ENCODE measurements at regions not wholly inside any gene's neighbourhood (a gene's known extent, or its start where the extent isn't known, plus 50 kb on each side); places are given as distances from the start of the nearest gene placed in this dataset.

DNA sequence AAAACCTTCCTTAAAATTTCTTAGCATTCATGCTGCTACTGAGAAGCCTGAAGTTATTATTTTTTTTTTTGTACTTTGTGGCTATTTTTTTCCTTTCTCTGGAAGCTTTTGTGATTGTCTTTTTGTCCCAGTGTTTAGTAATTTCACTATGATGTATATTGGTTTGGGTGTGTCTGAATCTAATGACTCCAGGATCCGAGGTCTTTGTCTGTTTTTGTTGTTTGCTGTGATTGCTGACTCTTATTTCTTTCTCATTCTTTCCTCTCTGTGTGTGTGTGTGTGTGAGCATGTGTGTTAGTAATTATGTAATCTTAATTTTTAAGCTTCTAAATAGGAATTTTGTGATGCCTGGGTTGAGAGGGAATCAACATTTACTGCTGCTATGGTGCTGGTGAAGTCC, 152.0 kb downstream of the RAP2B start:
- TF ChIP-seq, protein P1, sequence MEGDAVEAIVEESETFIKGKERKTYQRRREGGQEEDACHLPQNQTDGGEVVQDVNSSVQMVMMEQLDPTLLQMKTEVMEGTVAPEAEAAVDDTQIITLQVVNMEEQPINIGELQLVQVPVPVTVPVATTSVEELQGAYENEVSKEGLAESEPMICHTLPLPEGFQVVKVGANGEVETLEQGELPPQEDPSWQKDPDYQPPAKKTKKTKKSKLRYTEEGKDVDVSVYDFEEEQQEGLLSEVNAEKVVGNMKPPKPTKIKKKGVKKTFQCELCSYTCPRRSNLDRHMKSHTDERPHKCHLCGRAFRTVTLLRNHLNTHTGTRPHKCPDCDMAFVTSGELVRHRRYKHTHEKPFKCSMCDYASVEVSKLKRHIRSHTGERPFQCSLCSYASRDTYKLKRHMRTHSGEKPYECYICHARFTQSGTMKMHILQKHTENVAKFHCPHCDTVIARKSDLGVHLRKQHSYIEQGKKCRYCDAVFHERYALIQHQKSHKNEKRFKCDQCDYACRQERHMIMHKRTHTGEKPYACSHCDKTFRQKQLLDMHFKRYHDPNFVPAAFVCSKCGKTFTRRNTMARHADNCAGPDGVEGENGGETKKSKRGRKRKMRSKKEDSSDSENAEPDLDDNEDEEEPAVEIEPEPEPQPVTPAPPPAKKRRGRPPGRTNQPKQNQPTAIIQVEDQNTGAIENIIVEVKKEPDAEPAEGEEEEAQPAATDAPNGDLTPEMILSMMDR (IDR thresholded peaks at IDR 0.05; ENCODE audit: low read depth, low read length, poor library complexity, severe bottlenecking): no peak
- TF ChIP-seq EZH2phosphoT487 (IDR thresholded peaks at IDR 0.05; ENCODE audit: borderline replicate concordance, low read length): no peak
- H3K27ac ChIP-seq (ENCODE audit: low read depth, low read length): no peak overlapping the region

DNA sequence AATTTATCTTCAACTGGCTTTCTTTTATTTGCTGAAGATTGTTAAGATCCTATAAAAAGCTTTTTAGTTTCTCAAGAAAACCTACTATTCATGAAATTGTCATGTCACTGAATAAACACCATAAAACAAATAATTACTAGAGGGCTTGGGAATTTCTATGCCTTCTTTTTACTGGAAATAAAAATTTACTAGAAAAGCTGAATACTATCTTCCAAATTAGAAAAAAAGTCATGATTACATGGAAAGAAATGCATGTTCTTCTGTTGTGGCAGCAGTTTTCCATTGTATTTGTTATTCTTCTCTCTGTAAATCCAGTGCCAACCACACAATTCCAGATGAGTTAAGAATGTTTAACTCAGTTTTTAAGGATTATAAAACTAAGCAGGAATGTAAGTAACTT, 153.8 kb downstream of the RAP2B start:
- Histone ChIP-seq H3F3A (ENCODE audit: control insufficient read depth, insufficient read depth) (no peaks in the 10 kb centered on the region), H3K9me2 (replicated peaks; ENCODE audit: control insufficient read depth, low read length) (no peaks in the 10 kb centered on the region), H3K27ac (ENCODE audit: low read depth, low read length) (no peak overlapping the region), H3K4me3 (ENCODE audit: low read length) (no peak overlapping the region), H3K79me2 (ENCODE audit: control insufficient read depth, low read length) (no peaks in the 10 kb centered on the region), H3K4me2 (ENCODE audit: low read length) (no peak overlapping the region), H3K4me1 (ENCODE audit: control insufficient read depth, low read length) (no peaks in the 10 kb centered on the region), H4K20me1 (ENCODE audit: control insufficient read depth, insufficient read depth, low read depth, low read length) (no peaks in the 10 kb centered on the region), H3K9me3 (ENCODE audit: control insufficient read depth, insufficient read depth, low read length) (no peaks in the 10 kb centered on the region), H3K27me3 (ENCODE audit: control insufficient read depth, low read length) (no peaks in the 10 kb centered on the region), H3K36me3 (ENCODE audit: control insufficient read depth, low read length) (no peaks in the 10 kb centered on the region)
- no peak for TF ChIP-seq EZH2phosphoT487 (IDR thresholded peaks at IDR 0.05; ENCODE audit: borderline replicate concordance, low read length)
- TF ChIP-seq, protein P1 (IDR thresholded peaks at IDR 0.05; ENCODE audit: low read depth, low read length, poor library complexity, severe bottlenecking): no peak

More for the DNA sequence above, 152.0 kb downstream of the RAP2B start:
- H3K4me3 ChIP-seq (ENCODE audit: low read length): no peak overlapping the region
- H3F3A ChIP-seq (ENCODE audit: control insufficient read depth, insufficient read depth): no peaks in the 10 kb centered on the region
- no peaks in the 10 kb centered on the region for H3K9me3 ChIP-seq (ENCODE audit: control insufficient read depth, insufficient read depth, low read length)
- no peaks in the 10 kb centered on the region for H3K36me3 ChIP-seq (ENCODE audit: control insufficient read depth, low read length)
- H3K4me2 ChIP-seq (ENCODE audit: low read length): no peak overlapping the region
- H3K79me2 ChIP-seq (ENCODE audit: control insufficient read depth, low read length): no peaks in the 10 kb centered on the region
- H3K4me1 ChIP-seq (ENCODE audit: control insufficient read depth, low read length): no peaks in the 10 kb centered on the region
- no peaks in the 10 kb centered on the region for H3K9me2 ChIP-seq (replicated peaks; ENCODE audit: control insufficient read depth, low read length)
- H4K20me1 ChIP-seq (ENCODE audit: control insufficient read depth, insufficient read depth, low read depth, low read length): no peaks in the 10 kb centered on the region
- no peaks in the 10 kb centered on the region for H3K27me3 ChIP-seq (ENCODE audit: control insufficient read depth, low read length)

GRCh38 chr3:153319705-153320554, 157.9 kb downstream of the RAP2B start:
- Histone ChIP-seq H3K79me2 (ENCODE audit: control insufficient read depth, low read length) (no peaks in the 10 kb centered on the region), H3K27ac (ENCODE audit: low read depth, low read length) (no peak overlapping the region), H3K9me2 (replicated peaks; ENCODE audit: control insufficient read depth, low read length) (no peaks in the 10 kb centered on the region), H3K4me1 (ENCODE audit: control insufficient read depth, low read length) (no peaks in the 10 kb centered on the region), H3F3A (ENCODE audit: control insufficient read depth, insufficient read depth) (no peaks in the 10 kb centered on the region), H3K4me2 (ENCODE audit: low read length) (no peak overlapping the region), H4K20me1 (ENCODE audit: control insufficient read depth, insufficient read depth, low read depth, low read length) (no peaks in the 10 kb centered on the region), H3K4me3 (ENCODE audit: low read length) (no peak overlapping the region), H3K36me3 (ENCODE audit: control insufficient read depth, low read length) (no peaks in the 10 kb centered on the region), H3K9me3 (ENCODE audit: control insufficient read depth, insufficient read depth, low read length) (no peaks in the 10 kb centered on the region), H3K27me3 (ENCODE audit: control insufficient read depth, low read length) (no peaks in the 10 kb centered on the region)
- TF ChIP-seq, protein P1 (IDR thresholded peaks at IDR 0.05; ENCODE audit: low read depth, low read length, poor library complexity, severe bottlenecking): no peak
- TF ChIP-seq EZH2phosphoT487 (IDR thresholded peaks at IDR 0.05; ENCODE audit: borderline replicate concordance, low read length): no peak
